WTC11 (cell line): ENCODE measurements at regions not wholly inside any gene's neighbourhood (a gene's known extent, or its start where the extent isn't known, plus 50 kb on each side); places are given as distances from the start of the nearest gene placed in this dataset.

ENCODE experiments used
- ATAC-seq: fragments of 200-7000 bp; cut with Tn5 transposase; 2 replicates; pipeline ENCODE4 v1.10.0; 2021; ENCODE audit warnings: mild to moderate bottlenecking, moderate library complexity
- CTCF ChIA-PET: fragments of 300-600 bp; sonication (Branson Sonifier 250); formaldehyde crosslinking; loops from one replicate; lab custom pipeline; 2021; ENCODE audit warnings: antibody characterized with exemption; lab: Charles Lee
- POLR2A ChIA-PET: fragments of 350-600 bp; sonication (Branson Sonifier 250); formaldehyde crosslinking; loops from one replicate; lab custom pipeline; 2021; ENCODE audit warnings: antibody characterized with exemption; lab: Charles Lee
- DNase-seq: peaks from one replicate; pipeline ENCODE4 v3.0.0; 2021; ENCODE audit warnings: low spot score
- H3K27ac Mint-ChIP-seq: 2 replicates; pipeline ENCODE4 v1.8.0; 2021; ENCODE audit warnings: mixed read lengths
- H3K27me3 Mint-ChIP-seq: 2 replicates; pipeline ENCODE4 v1.8.0; 2021; ENCODE audit warnings: low read depth, mild to moderate bottlenecking, moderate library complexity, mixed read lengths
- H3K36me3 Mint-ChIP-seq: 2 replicates; pipeline ENCODE4 v1.8.0; 2021; ENCODE audit warnings: mixed read lengths
- H3K4me1 Mint-ChIP-seq: 2 replicates; pipeline ENCODE4 v1.8.0; 2022; ENCODE audit warnings: mixed read lengths
- H3K4me3 Mint-ChIP-seq: 2 replicates; pipeline ENCODE4 v1.8.0; 2021; ENCODE audit warnings: mild to moderate bottlenecking, moderate library complexity, mixed read lengths
- H3K9me3 Mint-ChIP-seq: 2 replicates; pipeline ENCODE4 v1.8.0; 2021; ENCODE audit warnings: mixed read lengths
- ATF1 ChIP-seq: sonication (generic); formaldehyde crosslinking; IDR thresholded peaks from 2 replicates; pipeline ENCODE4 v1.8.1; 2023; ENCODE audit warnings: mild to moderate bottlenecking, moderate library complexity, missing genetic modification reagents
- ELF4 ChIP-seq: sonication (generic); formaldehyde crosslinking; IDR thresholded peaks from 2 replicates; pipeline ENCODE4 v1.8.1; 2022; ENCODE audit warnings: low read depth, mild to moderate bottlenecking, moderate library complexity, missing genetic modification reagents
- EMX1 ChIP-seq: fragments of 250-450 bp; sonication (Bioruptor Pico); IDR thresholded peaks from 2 replicates; pipeline ENCODE4 v1.8.0; 2021; ENCODE audit warnings: mild to moderate bottlenecking
- GABPB1 ChIP-seq: sonication (generic); formaldehyde crosslinking; IDR thresholded peaks from 2 replicates; pipeline ENCODE4 v1.8.1; 2023; ENCODE audit warnings: mild to moderate bottlenecking, missing genetic modification reagents
- HMGA2 ChIP-seq: fragments of 250-450 bp; sonication (Bioruptor Pico); IDR thresholded peaks from 2 replicates; pipeline ENCODE4 v1.4.0; 2021; ENCODE audit warnings: mild to moderate bottlenecking, moderate library complexity
- IRF2 ChIP-seq: sonication (generic); formaldehyde crosslinking; IDR thresholded peaks from 2 replicates; pipeline ENCODE4 v1.8.0; 2022; ENCODE audit warnings: low read depth, missing genetic modification reagents, borderline replicate concordance
- NFE2L1 ChIP-seq: sonication (generic); formaldehyde crosslinking; IDR thresholded peaks from 2 replicates; pipeline ENCODE4 v1.8.1; 2023; ENCODE audit warnings: missing genetic modification reagents
- NFYB ChIP-seq: sonication (generic); formaldehyde crosslinking; conservative IDR thresholded peaks from 2 replicates; pipeline ENCODE4 v1.8.0; 2022; ENCODE audit warnings: low read depth, missing genetic modification reagents
- NR1H2 ChIP-seq: sonication (generic); formaldehyde crosslinking; IDR thresholded peaks from 2 replicates; pipeline ENCODE4 v1.9.0; 2021; ENCODE audit warnings: mild to moderate bottlenecking, moderate library complexity, missing genetic modification reagents
- RORB ChIP-seq: fragments of 250-450 bp; sonication (Bioruptor Pico); IDR thresholded peaks from 2 replicates; pipeline ENCODE4 v1.9.0; 2021; ENCODE audit warnings: mild to moderate bottlenecking
- SMAD3 ChIP-seq: sonication (generic); formaldehyde crosslinking; IDR thresholded peaks from 2 replicates; pipeline ENCODE4 v1.8.0; 2022; ENCODE audit warnings: missing genetic modification reagents, mild to moderate bottlenecking, borderline replicate concordance
- SOX15 ChIP-seq: fragments of 250-450 bp; sonication (Bioruptor Pico); IDR thresholded peaks from 2 replicates; pipeline ENCODE4 v1.9.0; 2021; ENCODE audit warnings: mild to moderate bottlenecking
- SP1 ChIP-seq: sonication (generic); formaldehyde crosslinking; conservative IDR thresholded peaks from 2 replicates; pipeline ENCODE4 v1.8.1; 2022; ENCODE audit warnings: missing genetic modification reagents
- ZNF138 ChIP-seq: sonication (generic); formaldehyde crosslinking; conservative IDR thresholded peaks from 2 replicates; pipeline ENCODE4 v1.8.1; 2022; ENCODE audit warnings: mild to moderate bottlenecking, moderate library complexity, missing genetic modification reagents
- ZNF232 ChIP-seq: sonication (generic); formaldehyde crosslinking; IDR thresholded peaks from 2 replicates; pipeline ENCODE4 v1.8.0; 2022; ENCODE audit warnings: mild to moderate bottlenecking, missing genetic modification reagents
- ZNF263 ChIP-seq: sonication (generic); formaldehyde crosslinking; IDR thresholded peaks from 2 replicates; pipeline ENCODE4 v1.8.1; 2022; ENCODE audit warnings: low read depth, mild to moderate bottlenecking, moderate library complexity, missing genetic modification reagents
- ZNF317 ChIP-seq: sonication (generic); formaldehyde crosslinking; IDR thresholded peaks from 2 replicates; pipeline ENCODE4 v1.8.1; 2023; ENCODE audit warnings: low read depth, mild to moderate bottlenecking, moderate library complexity, missing genetic modification reagents, borderline replicate concordance
- ZNF416 ChIP-seq: fragments of 250-450 bp; sonication (Bioruptor Pico); IDR thresholded peaks from 2 replicates; pipeline ENCODE4 v1.9.0; 2021; ENCODE audit warnings: mild to moderate bottlenecking, inconsistent platforms
- ZNF671 ChIP-seq: fragments of 250-450 bp; sonication (Bioruptor Pico); IDR thresholded peaks from 2 replicates; pipeline ENCODE4 v1.8.0; 2021; ENCODE audit warnings: mild to moderate bottlenecking
- TF ChIP-seq, protein P1 (sequence below): sonication (generic); formaldehyde crosslinking; IDR thresholded peaks from 2 replicates; pipeline ENCODE4 v1.8.0; 2022; ENCODE audit warnings: mild to moderate bottlenecking, missing genetic modification reagents
- TF ChIP-seq, protein P2 (sequence below): sonication (generic); formaldehyde crosslinking; IDR thresholded peaks from 2 replicates; pipeline ENCODE4 v1.8.0; 2022; ENCODE audit warnings: mild to moderate bottlenecking, missing genetic modification reagents
- TF ChIP-seq, protein P3 (sequence below): sonication (generic); formaldehyde crosslinking; IDR thresholded peaks from 2 replicates; pipeline ENCODE4 v1.8.1; 2023; ENCODE audit warnings: mild to moderate bottlenecking, moderate library complexity, missing genetic modification reagents
- TF ChIP-seq, protein P4 (sequence below): sonication (generic); formaldehyde crosslinking; IDR thresholded peaks from 2 replicates; pipeline ENCODE4 v1.8.1; 2023; ENCODE audit warnings: mild to moderate bottlenecking, missing genetic modification reagents, moderate library complexity
- TF ChIP-seq, protein P5 (sequence below): sonication (generic); formaldehyde crosslinking; conservative IDR thresholded peaks from 2 replicates; pipeline ENCODE4 v1.8.1; 2022; ENCODE audit warnings: mild to moderate bottlenecking, missing genetic modification reagents
- TF ChIP-seq, protein P6 (sequence below): fragments of 250-450 bp; sonication (Bioruptor Pico); IDR thresholded peaks from 2 replicates; pipeline ENCODE4 v1.9.0; 2021; ENCODE audit warnings: mild to moderate bottlenecking

DNA sequence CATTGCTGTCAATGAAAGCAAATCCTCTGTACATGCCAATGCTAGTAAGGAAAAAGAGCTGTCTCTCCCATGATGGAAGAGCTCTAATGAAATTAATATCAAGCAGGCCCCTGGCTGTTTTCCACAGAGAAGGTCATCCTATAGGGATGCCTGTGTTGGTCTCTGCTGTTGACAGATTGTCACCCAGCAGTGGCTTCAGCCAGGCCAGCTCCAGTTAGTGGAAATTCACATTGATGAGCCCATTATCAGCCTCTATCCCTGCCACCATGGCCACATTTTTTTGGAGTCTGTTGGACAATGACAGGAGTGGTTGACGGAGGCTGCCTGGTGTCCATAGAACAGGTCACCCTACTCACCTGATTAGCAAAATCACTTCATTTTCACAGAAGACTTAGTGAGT lies 104.3 kb downstream of the GGTLC2 start (continued):
- TF ChIP-seq EMX1 (CRISPR knock-in tag) (no peak), SOX15 (CRISPR knock-in tag) (no peak)
- TF ChIP-seq, all 79 proteins: peak for 0

DNA sequence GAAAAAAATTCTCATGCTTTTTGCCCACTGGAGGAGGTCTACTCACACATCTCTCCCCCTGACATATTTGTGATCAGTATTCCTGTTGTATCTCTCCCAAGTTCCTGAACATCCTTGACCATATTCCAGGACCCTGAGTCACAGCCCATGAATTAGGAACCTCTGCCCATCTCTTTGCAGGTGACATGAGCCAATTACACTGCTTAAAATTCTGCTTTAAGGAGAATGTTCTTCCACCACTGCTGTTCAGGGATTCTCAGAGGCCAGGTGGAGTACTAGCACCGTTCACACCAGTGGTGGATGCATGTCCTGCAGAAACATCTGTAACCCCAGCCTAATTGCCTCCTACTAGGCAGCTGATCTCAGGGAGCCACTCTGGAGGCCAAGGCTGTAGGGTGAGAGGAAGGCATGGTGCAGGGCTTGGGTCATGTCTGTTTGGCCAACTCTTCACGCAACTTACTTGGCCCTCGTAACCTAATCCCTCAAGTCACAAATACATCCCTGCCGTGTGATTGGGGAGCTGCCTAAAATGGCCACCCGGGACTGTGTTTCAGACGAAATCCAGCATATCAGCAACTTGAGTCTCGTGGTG lies 104.8 kb downstream of the GGTLC2 start:
- Mint-ChIP-seq H3K36me3 (no peaks in the 10 kb centered on the region), H3K27me3 (peaks cover 90% of the 10 kb centered on the region), H3K9me3 (no peaks in the 10 kb centered on the region), H3K27ac (no peak overlapping the region), H3K4me3 (no peak overlapping the region), H3K4me1 (peaks cover 19% of the 10 kb centered on the region)
- POLR2A ChIA-PET, result no interaction called here
- no peak for TF ChIP-seq ZNF671 (CRISPR knock-in tag)
- TF ChIP-seq IRF2 (CRISPR knock-in tag), result no peak
- TF ChIP-seq ZNF416 (CRISPR knock-in tag), result no peak
- CTCF ChIA-PET, result interaction anchor here (1.4 to 2.1 kb wide), 2 partner anchors 122 to 135 kb away, joined by 4 to 5 read pairs; no protein-coding TSS in a partner anchor
- DNase-seq (no peak), ATAC-seq (no peak)

DNA sequence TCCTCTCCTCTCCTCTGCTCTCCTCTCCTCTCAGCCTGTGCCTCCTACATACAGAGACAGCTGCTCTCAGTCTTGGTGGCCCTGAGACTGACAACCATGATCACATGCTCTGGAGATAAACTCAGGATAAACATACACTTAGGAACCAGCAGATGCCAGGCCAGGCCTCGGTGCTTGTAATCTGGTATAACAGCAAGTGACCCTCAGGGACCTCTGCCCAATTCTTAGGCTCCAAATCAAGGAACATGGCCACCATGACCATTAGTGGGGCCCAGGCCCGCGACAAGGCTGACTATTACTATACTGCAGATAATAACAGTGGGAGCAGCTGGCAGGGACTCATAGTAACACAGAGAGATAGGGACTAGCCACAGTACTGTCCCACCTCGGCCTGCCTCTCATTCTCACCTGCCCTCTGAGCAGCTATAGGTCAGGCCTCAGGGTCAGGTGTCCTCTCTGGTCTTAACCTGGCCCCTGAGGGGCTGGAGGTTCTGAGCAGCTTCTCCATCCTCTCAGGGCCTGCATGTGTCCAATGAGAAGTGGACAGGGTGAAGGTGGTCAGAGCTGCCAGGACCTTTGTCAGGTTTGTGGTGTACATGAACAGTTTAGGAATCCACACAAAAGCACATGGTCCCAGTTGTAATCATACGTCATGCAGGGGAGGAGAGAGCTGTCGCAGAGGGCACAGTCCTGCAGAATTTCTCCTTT lies 106.1 kb downstream of the GGTLC2 start:
- Mint-ChIP-seq H3K4me3 (no peak overlapping the region), H3K9me3 (no peaks in the 10 kb centered on the region), H3K27ac (no peak overlapping the region), H3K36me3 (no peaks in the 10 kb centered on the region), H3K4me1 (peaks cover 16% of the 10 kb centered on the region), H3K27me3 (peaks cover 90% of the 10 kb centered on the region)
- POLR2A ChIA-PET, result no interaction called here
- CTCF ChIA-PET, result interaction anchor here (0.8 to 3.2 kb wide), 8 partner anchors 16 to 134 kb away, joined by 3 to 14 read pairs (median 4); no protein-coding TSS in a partner anchor
- no peak for ATAC-seq
- TF ChIP-seq, protein P1, sequence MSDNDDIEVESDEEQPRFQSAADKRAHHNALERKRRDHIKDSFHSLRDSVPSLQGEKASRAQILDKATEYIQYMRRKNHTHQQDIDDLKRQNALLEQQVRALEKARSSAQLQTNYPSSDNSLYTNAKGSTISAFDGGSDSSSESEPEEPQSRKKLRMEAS, result no peak
- TF ChIP-seq SP1 (CRISPR knock-in tag) (no peak), NFE2L1 (no peak), HMGA2 (CRISPR knock-in tag) (no peak), ATF1 (no peak), SMAD3 (no peak), ZNF317 (CRISPR knock-in tag) (no peak), ZNF232 (no peak), NR1H2 (CRISPR knock-in tag) (no peak), RORB (CRISPR knock-in tag) (no peak), ZNF138 (CRISPR knock-in tag) (no peak), ZNF263 (CRISPR knock-in tag) (no peak), NFYB (CRISPR knock-in tag) (no peak), ELF4 (no peak), GABPB1 (CRISPR knock-in tag) (no peak)
- TF ChIP-seq, protein P2, sequence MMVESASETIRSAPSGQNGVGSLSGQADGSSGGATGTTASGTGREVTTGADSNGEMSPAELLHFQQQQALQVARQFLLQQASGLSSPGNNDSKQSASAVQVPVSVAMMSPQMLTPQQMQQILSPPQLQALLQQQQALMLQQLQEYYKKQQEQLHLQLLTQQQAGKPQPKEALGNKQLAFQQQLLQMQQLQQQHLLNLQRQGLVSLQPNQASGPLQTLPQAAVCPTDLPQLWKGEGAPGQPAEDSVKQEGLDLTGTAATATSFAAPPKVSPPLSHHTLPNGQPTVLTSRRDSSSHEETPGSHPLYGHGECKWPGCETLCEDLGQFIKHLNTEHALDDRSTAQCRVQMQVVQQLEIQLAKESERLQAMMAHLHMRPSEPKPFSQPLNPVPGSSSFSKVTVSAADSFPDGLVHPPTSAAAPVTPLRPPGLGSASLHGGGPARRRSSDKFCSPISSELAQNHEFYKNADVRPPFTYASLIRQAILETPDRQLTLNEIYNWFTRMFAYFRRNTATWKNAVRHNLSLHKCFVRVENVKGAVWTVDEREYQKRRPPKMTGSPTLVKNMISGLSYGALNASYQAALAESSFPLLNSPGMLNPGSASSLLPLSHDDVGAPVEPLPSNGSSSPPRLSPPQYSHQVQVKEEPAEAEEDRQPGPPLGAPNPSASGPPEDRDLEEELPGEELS (CRISPR knock-in tag), result no peak
- TF ChIP-seq, protein P3, sequence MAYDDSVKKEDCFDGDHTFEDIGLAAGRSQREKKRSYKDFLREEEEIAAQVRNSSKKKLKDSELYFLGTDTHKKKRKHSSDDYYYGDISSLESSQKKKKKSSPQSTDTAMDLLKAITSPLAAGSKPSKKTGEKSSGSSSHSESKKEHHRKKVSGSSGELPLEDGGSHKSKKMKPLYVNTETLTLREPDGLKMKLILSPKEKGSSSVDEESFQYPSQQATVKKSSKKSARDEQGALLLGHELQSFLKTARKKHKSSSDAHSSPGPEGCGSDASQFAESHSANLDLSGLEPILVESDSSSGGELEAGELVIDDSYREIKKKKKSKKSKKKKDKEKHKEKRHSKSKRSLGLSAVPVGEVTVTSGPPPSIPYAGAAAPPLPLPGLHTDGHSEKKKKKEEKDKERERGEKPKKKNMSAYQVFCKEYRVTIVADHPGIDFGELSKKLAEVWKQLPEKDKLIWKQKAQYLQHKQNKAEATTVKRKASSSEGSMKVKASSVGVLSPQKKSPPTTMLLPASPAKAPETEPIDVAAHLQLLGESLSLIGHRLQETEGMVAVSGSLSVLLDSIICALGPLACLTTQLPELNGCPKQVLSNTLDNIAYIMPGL (CRISPR knock-in tag), result no peak
- TF ChIP-seq, protein P4, sequence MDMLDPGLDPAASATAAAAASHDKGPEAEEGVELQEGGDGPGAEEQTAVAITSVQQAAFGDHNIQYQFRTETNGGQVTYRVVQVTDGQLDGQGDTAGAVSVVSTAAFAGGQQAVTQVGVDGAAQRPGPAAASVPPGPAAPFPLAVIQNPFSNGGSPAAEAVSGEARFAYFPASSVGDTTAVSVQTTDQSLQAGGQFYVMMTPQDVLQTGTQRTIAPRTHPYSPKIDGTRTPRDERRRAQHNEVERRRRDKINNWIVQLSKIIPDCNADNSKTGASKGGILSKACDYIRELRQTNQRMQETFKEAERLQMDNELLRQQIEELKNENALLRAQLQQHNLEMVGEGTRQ (CRISPR knock-in tag), result no peak
- TF ChIP-seq, protein P5, sequence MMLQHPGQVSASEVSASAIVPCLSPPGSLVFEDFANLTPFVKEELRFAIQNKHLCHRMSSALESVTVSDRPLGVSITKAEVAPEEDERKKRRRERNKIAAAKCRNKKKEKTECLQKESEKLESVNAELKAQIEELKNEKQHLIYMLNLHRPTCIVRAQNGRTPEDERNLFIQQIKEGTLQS (CRISPR knock-in tag), result no peak
- TF ChIP-seq, protein P6, sequence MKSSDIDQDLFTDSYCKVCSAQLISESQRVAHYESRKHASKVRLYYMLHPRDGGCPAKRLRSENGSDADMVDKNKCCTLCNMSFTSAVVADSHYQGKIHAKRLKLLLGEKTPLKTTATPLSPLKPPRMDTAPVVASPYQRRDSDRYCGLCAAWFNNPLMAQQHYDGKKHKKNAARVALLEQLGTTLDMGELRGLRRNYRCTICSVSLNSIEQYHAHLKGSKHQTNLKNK (CRISPR knock-in tag), result no peak
- DNase-seq, result no peak
